Vagina (tissue), 2 donors: ENCODE measurements at regions not wholly inside any gene's neighbourhood (a gene's known extent, or its start where the extent isn't known, plus 50 kb on each side); places are given as distances from the start of the nearest gene placed in this dataset.

Source experiments
- POLR2A ChIP-seq, 2 donors: fragments of 450-650 bp; IDR thresholded peaks; one replicate each; pipeline ENCODE4 v1.6.1; 2017; ENCODE audit warnings: antibody characterized with exemption in 2 of 2, mild to moderate bottlenecking in 2 of 2, moderate library complexity in 2 of 2
- POLR2AphosphoS5 ChIP-seq, 2 donors: sonication (generic); formaldehyde crosslinking; IDR thresholded peaks; one replicate each; pipeline ENCODE4 v1.9.0; 2017; ENCODE audit warnings: antibody characterized with exemption in 2 of 2, mild to moderate bottlenecking in 2 of 2, low read depth in 1 of 2; ENCODE audit not compliant: insufficient read depth in 1 of 2
- TF ChIP-seq, protein P1 (sequence below), 3 experiments: fragments of 450-650 bp in 2 of 3; fragments of 200-600 bp in 1 of 3; sonication (generic) in 1 of 3; IDR thresholded peaks; one replicate each; pipeline ENCODE4 v1.5.1; 2017 to 2019; ENCODE audit warnings: antibody characterized with exemption in 3 of 3, mild to moderate bottlenecking in 2 of 3, moderate library complexity in 2 of 3

GRCh38 chr5:101943784-101944183 is 352.3 kb downstream of the SLCO4C1 start:
- TF ChIP-seq POLR2AphosphoS5 (IDR thresholded peaks at IDR 0.05; ENCODE audit: insufficient read depth in 1 of 2, low read depth in 1 of 2): no peak
- TF ChIP-seq POLR2A (IDR thresholded peaks at IDR 0.05): no peak
- TF ChIP-seq, protein P1, sequence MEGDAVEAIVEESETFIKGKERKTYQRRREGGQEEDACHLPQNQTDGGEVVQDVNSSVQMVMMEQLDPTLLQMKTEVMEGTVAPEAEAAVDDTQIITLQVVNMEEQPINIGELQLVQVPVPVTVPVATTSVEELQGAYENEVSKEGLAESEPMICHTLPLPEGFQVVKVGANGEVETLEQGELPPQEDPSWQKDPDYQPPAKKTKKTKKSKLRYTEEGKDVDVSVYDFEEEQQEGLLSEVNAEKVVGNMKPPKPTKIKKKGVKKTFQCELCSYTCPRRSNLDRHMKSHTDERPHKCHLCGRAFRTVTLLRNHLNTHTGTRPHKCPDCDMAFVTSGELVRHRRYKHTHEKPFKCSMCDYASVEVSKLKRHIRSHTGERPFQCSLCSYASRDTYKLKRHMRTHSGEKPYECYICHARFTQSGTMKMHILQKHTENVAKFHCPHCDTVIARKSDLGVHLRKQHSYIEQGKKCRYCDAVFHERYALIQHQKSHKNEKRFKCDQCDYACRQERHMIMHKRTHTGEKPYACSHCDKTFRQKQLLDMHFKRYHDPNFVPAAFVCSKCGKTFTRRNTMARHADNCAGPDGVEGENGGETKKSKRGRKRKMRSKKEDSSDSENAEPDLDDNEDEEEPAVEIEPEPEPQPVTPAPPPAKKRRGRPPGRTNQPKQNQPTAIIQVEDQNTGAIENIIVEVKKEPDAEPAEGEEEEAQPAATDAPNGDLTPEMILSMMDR (IDR thresholded peaks at IDR 0.05): no peak
